Psoas muscle (tissue), 7 donors: ENCODE measurements at regions not wholly inside any gene's neighbourhood (a gene's known extent, or its start where the extent isn't known, plus 50 kb on each side); places are given as distances from the start of the nearest gene placed in this dataset.

Experiments used
- ATAC-seq, 4 donors: fragments of 200-7000 bp; cut with Tn5 transposase; one replicate each; pipeline ENCODE4 v1.9.1; 2020; ENCODE audit warnings: moderate library complexity in 3 of 4, mild to moderate bottlenecking in 2 of 4
- DNase-seq, 2 donors: peaks; one replicate each; pipeline ENCODE4 v3.0.0-alpha.2; 2020
- H3K27ac ChIP-seq: fragments of 200-600 bp; one replicate; pipeline ENCODE4 v1.8.0; 2022
- H3K27me3 ChIP-seq, 3 donors: fragments of 200-600 bp in 1 of 3; one replicate each; pipeline versions ENCODE4 v1.6.1 to v1.8.0; 2013 to 2022; ENCODE audit warnings: low read length in 2 of 3, mild to moderate bottlenecking in 2 of 3, moderate library complexity in 1 of 3; ENCODE audit not compliant: insufficient read depth in 3 of 3
- H3K36me3 ChIP-seq, 2 donors: fragments of 200-600 bp in 1 of 2; one replicate each; pipeline versions ENCODE4 v1.6.1 to v1.8.0; 2013 to 2022; ENCODE audit warnings: low read depth in 1 of 2, mild to moderate bottlenecking in 1 of 2, moderate library complexity in 1 of 2; ENCODE audit not compliant: insufficient read depth in 1 of 2
- H3K4me1 ChIP-seq: fragments of 200-600 bp; one replicate; pipeline ENCODE4 v1.8.0; 2022
- H3K4me3 ChIP-seq: fragments of 200-600 bp; one replicate; pipeline ENCODE4 v1.8.0; 2022; ENCODE audit warnings: mild to moderate bottlenecking
- H3K9me3 ChIP-seq: fragments of 200-600 bp; one replicate; pipeline ENCODE4 v1.8.0; 2022
- CTCF ChIP-seq: fragments of 200-600 bp; IDR thresholded peaks from one replicate; pipeline ENCODE4 v1.8.0; 2022; ENCODE audit warnings: antibody characterized with exemption
- WGBS, 3 donors: extraction: QIAGEN DNeasy Blood & Tissue Kit; methylation state at CpG; one replicate each; pipeline versions ENCODE4 v1.1.6 to v1.1.7; 2013; 5-methylcytosine and 5-hydroxymethylcytosine counted together
- intact Hi-C, 2 donors: fragments of 100-400 bp; cut with DNase I; formaldehyde crosslinking; loops; one replicate each; pipeline versions ENCODE4 v1.11.0 to v1.14.2; 2022
- donor health status: healthy with polysubstance abuse.
- donor health status: DM: no; HTN: no; CAD: no; lungs with moderate emphysema.
- donor health status: Bipolar disorder and iron deficiency.
- donor health status: healthy.
- donor health status: DM: yes; HTN: yes; CAD: no.
- donor health status: DM: no; HTN: no; CAD: no.
- donor health status: DM: yes; HTN: yes; CAD: no.

GRCh38 chr1:47635111-47635510, 197.3 kb downstream of the FOXD2 start:
- WGBS, 3 donors = 76 to 80% (median 79%) methylated on average over 5 of the region's 5 CpGs
- no peak for DNase-seq

GRCh38 chr1:47635597-47635996, 197.8 kb downstream of the FOXD2 start:
- Histone ChIP-seq H3K4me1 (no peaks in the 10 kb centered on the region), H3K27me3 (no peaks in the 10 kb centered on the region), H3K9me3 (no peaks in the 10 kb centered on the region), H3K27ac (no peak overlapping the region), H3K36me3 (no peaks in the 10 kb centered on the region), H3K4me3 (no peak overlapping the region)
- ATAC-seq (no peak), DNase-seq (no peak)
- TF ChIP-seq CTCF = no peak
- intact Hi-C loops = no loop called here
- 67 to 76% (median 72%) methylated on average over 2 of the region's 2 CpGs for whole genome bisulfite sequencing, 3 donors

More at GRCh38 chr1:47635111-47635510, 197.3 kb downstream of the FOXD2 start:
- H3K9me3 ChIP-seq = no peaks in the 10 kb centered on the region
- ATAC-seq = no peak
- no peaks in the 10 kb centered on the region for H3K4me1 ChIP-seq
- no peak for TF ChIP-seq CTCF
- H3K4me3 ChIP-seq = no peak overlapping the region
- no peaks in the 10 kb centered on the region for H3K27me3 ChIP-seq
- intact Hi-C loops = no loop called here
- H3K36me3 ChIP-seq = no peaks in the 10 kb centered on the region
- H3K27ac ChIP-seq = no peak overlapping the region

- Histone ChIP-seq H3K4me3 (no peak overlapping the region), H3K4me1 (no peaks in the 10 kb centered on the region), H3K9me3 (no peaks in the 10 kb centered on the region), H3K36me3 (no peaks in the 10 kb centered on the region), H3K27me3 (no peaks in the 10 kb centered on the region), H3K27ac (no peak overlapping the region)
- WGBS, 3 donors = 64 to 71% (median 65%) methylated on average over 6 of the region's 6 CpGs
- no peak for TF ChIP-seq CTCF
- no peak for DNase-seq
- intact Hi-C loops = no loop called here
- ATAC-seq = peak in 2 of 4 donors; percentile 16 to 37
Observed at GRCh38 chr1:47637111-47637685, 199.4 kb downstream of the FOXD2 start.

GRCh38 chr1:47638240-47638639, 200.4 kb downstream of the FOXD2 start:
- DNase-seq (no peak), ATAC-seq (no peak)
- Histone ChIP-seq H3K36me3 (no peaks in the 10 kb centered on the region), H3K9me3 (no peaks in the 10 kb centered on the region), H3K27me3 (no peaks in the 10 kb centered on the region), H3K27ac (no peak overlapping the region), H3K4me3 (no peak overlapping the region), H3K4me1 (no peaks in the 10 kb centered on the region)
- intact Hi-C loops = no loop called here
- 56 to 71% (median 69%) methylated on average over 9 of the region's 9 CpGs for WGBS, 3 donors
- no peak for TF ChIP-seq CTCF

GRCh38 chr1:47638713-47639112, 200.9 kb downstream of the FOXD2 start:
- no peaks in the 10 kb centered on the region for H3K27me3 ChIP-seq
- TF ChIP-seq CTCF = no peak
- no peaks in the 10 kb centered on the region for H3K9me3 ChIP-seq
- no peak overlapping the region for H3K4me3 ChIP-seq
- ATAC-seq (no peak), DNase-seq (no peak)
- 77 to 89% (median 81%) methylated on average over 4 to 5 of the region's 5 CpGs for WGBS, 3 donors
- H3K4me1 ChIP-seq = no peaks in the 10 kb centered on the region
- H3K27ac ChIP-seq = no peak overlapping the region
- no peaks in the 10 kb centered on the region for H3K36me3 ChIP-seq
- intact Hi-C loops = no loop called here
